Stimulated activated CD8-positive, alpha-beta memory T cell treated with anti-CD3 and anti-CD28 coated beads, Interleukin-15, amount 100 ng/mL, for 24 hours (primary cell): ENCODE measurements at regions not wholly inside any gene's neighbourhood (a gene's known extent, or its start where the extent isn't known, plus 50 kb on each side); places are given as distances from the start of the nearest gene placed in this dataset.
"Not testable (repeated sequence)": the region's sequence is repeated elsewhere in the genome, so short reads cannot be mapped to it uniquely, and the experiment has no call there.

Experiments
- DNase-seq: peaks from one replicate; pipeline ENCODE4 v3.0.0-alpha.2; 2020; ENCODE audit warnings: low read depth

- not testable (repeated sequence) for DNase-seq
Measured at GRCh38 chr11:38894201-38894600, 2296.2 kb upstream of the RAG2 start.

- DNase-seq = no peak
Measured at GRCh38 chr11:38884145-38884865, 2286.3 kb upstream of the RAG2 start.

- DNase-seq = no peak
Measured at GRCh38 chr11:38867338-38867737, 2269.3 kb upstream of the RAG2 start.

- no peak for DNase-seq
Measured at GRCh38 chr11:38865922-38866321, 2267.9 kb upstream of the RAG2 start.

- DNase-seq = no peak
Measured at GRCh38 chr11:38842991-38843390, 2245.0 kb upstream of the RAG2 start.

GRCh38 chr11:38839071-38839470 is 2241.0 kb upstream of the RAG2 start:
- no peak for DNase-seq

GRCh38 chr11:38835966-38836365 is 2237.9 kb upstream of the RAG2 start:
- DNase-seq = no peak

GRCh38 chr11:38824573-38824972 is 2226.5 kb upstream of the RAG2 start:
- no peak for DNase-seq

- DNase-seq = not testable (repeated sequence)
Measured at GRCh38 chr11:38821786-38822185, 2223.8 kb upstream of the RAG2 start.

GRCh38 chr11:38819981-38820380 is 2221.9 kb upstream of the RAG2 start:
- no peak for DNase-seq

- no peak for DNase-seq
Measured at GRCh38 chr11:38818720-38819119, 2220.7 kb upstream of the RAG2 start.

GRCh38 chr11:38814670-38815069 is 2216.6 kb upstream of the RAG2 start:
- DNase-seq = no peak

GRCh38 chr11:38809521-38809920 is 2211.5 kb upstream of the RAG2 start:
- no peak for DNase-seq

- DNase-seq = no peak
Measured at GRCh38 chr11:38796281-38796680, 2198.2 kb upstream of the RAG2 start.

GRCh38 chr11:38795027-38795426 is 2197.0 kb upstream of the RAG2 start:
- no peak for DNase-seq

- DNase-seq = no peak
Measured at GRCh38 chr11:38791346-38791961, 2193.4 kb upstream of the RAG2 start.

- DNase-seq = no peak
Measured at GRCh38 chr11:38788561-38788960, 2190.5 kb upstream of the RAG2 start.

GRCh38 chr11:38784164-38784563 is 2186.1 kb upstream of the RAG2 start:
- no peak for DNase-seq

GRCh38 chr11:38766796-38767195 is 2168.8 kb upstream of the RAG2 start:
- DNase-seq = no peak

- DNase-seq = no peak
Measured at GRCh38 chr11:38759394-38759793, 2161.4 kb upstream of the RAG2 start.

GRCh38 chr11:38756537-38756936 is 2158.5 kb upstream of the RAG2 start:
- no peak for DNase-seq

GRCh38 chr11:38751421-38751820 is 2153.4 kb upstream of the RAG2 start:
- no peak for DNase-seq

- not testable (repeated sequence) for DNase-seq
Measured at GRCh38 chr11:38746516-38746915, 2148.5 kb upstream of the RAG2 start.

- DNase-seq = no peak
Measured at GRCh38 chr11:38723361-38723760, 2125.3 kb upstream of the RAG2 start.
